ENCODE measurements at regions not wholly inside any gene's neighbourhood (a gene's known extent, or its start where the extent isn't known, plus 50 kb on each side); places are given as distances from the start of the nearest gene placed in this dataset.

- Histone ChIP-seq H3K27ac (ENCODE audit: insufficient read depth, low read depth, low read length) (no peak overlapping the region), H3K4me2 (ENCODE audit: insufficient read depth, low read length) (no peak overlapping the region), H3K27me3 (ENCODE audit: control insufficient read depth in 2 of 2, insufficient read depth in 2 of 2, low read length in 2 of 2) (no peaks in the 10 kb centered on the region), H2AFZ (ENCODE audit: low read depth, low read length) (no peak overlapping the region), H3K9me1 (replicated peaks; ENCODE audit: control insufficient read depth, extremely low read depth, insufficient read depth, low read length) (no peaks in the 10 kb centered on the region), H3K4me3 (replicated peaks in 1 of 3; ENCODE audit: insufficient read depth in 1 of 3, low read depth in 1 of 3, low read length in 3 of 3) (no peak overlapping the region), H3K79me2 (ENCODE audit: control insufficient read depth, insufficient read depth, low read length) (no peaks in the 10 kb centered on the region), H3K9me3 (replicated peaks; ENCODE audit: control insufficient read depth, insufficient read depth, low read length) (no peaks in the 10 kb centered on the region), H3K36me3 (ENCODE audit: control insufficient read depth in 2 of 2, extremely low read depth in 1 of 2, insufficient read depth in 2 of 2, low read length in 2 of 2) (no peaks in the 10 kb centered on the region), H4K20me1 (replicated peaks; ENCODE audit: control insufficient read depth, extremely low read depth, insufficient read depth, low read length) (no peaks in the 10 kb centered on the region), H3K4me1 (ENCODE audit: control insufficient read depth, extremely low read depth, insufficient read depth, low read length) (no peaks in the 10 kb centered on the region), H3K9ac (replicated peaks; ENCODE audit: extremely low read depth, insufficient read depth, low read length) (no peak overlapping the region)
- no TSS peak for BruUV-seq (replicated peaks)
- intact Hi-C loops (cut with micrococcal nuclease) (no loop called here), dilution Hi-C loops (cut with MboI; ENCODE audit: extremely low pct_ligation_motif_present, low sequenced_read_pairs) (no loop called here)
- ChIA-PET CTCF (no interaction called here), POLR2A (no interaction called here)
- no peak for DNase-seq (ENCODE audit: low read depth, low spot score)
- TF ChIP-seq FOS (IDR thresholded peaks at IDR 0.05; ENCODE audit: borderline replicate concordance, insufficient read depth, low read length) (no peak), POLR2A (IDR thresholded peaks at IDR 0.05; ENCODE audit: low read depth, low read length) (no peak), POLR2AphosphoS5 (IDR thresholded peaks at IDR 0.05; ENCODE audit: insufficient read depth, low read depth, low read length) (no peak), GATA2 (IDR thresholded peaks at IDR 0.05; ENCODE audit: insufficient read depth, insufficient read length, low read depth, low read length) (no peak), JUN (IDR thresholded peaks at IDR 0.05; ENCODE audit: borderline replicate concordance, insufficient read depth, insufficient read length, low read depth) (no peak), EZH2 (IDR thresholded peaks at IDR 0.05; ENCODE audit: borderline replicate concordance, low read depth, low read length, severe bottlenecking) (no peak), MYC (IDR thresholded peaks at IDR 0.05; ENCODE audit: low read depth, low read length) (no peak), CTCF (IDR thresholded peaks at IDR 0.05; ENCODE audit: extremely low read depth in 1 of 2, insufficient read depth in 1 of 2, low read depth in 1 of 2, low read length in 2 of 2) (no peak), MAX (IDR thresholded peaks at IDR 0.05; ENCODE audit: insufficient read depth, insufficient read length) (no peak)
- FAIRE-seq: no peak
Observed at GRCh38 chr14:58987591-58987990, 200.9 kb upstream of the DAAM1 start.
